Cardiac muscle cell (in vitro differentiated cells and primary cell): ENCODE measurements at regions not wholly inside any gene's neighbourhood (a gene's known extent, or its start where the extent isn't known, plus 50 kb on each side); places are given as distances from the start of the nearest gene placed in this dataset.

ENCODE experiments used
- DNase-seq, 2 donors: peaks; one replicate each; pipeline versions ENCODE4 v3.0.0 to v3.0.0-alpha.2; 2010 to 2017; ENCODE audit warnings: low read depth in 1 of 2, low spot score in 1 of 2
- H3K27ac ChIP-seq: fragments of 200-600 bp; sonication (generic); 2 replicates; pipeline ENCODE4 v1.5.1; 2016
- H3K27me3 ChIP-seq: fragments of 200-600 bp; sonication (generic); 2 replicates; pipeline ENCODE4 v1.6.0; 2016; ENCODE audit warnings: control low read depth
- H3K36me3 ChIP-seq: fragments of 200-600 bp; sonication (generic); 2 replicates; pipeline ENCODE4 v1.5.1; 2016; ENCODE audit warnings: control low read depth
- H3K4me1 ChIP-seq: fragments of 200-600 bp; sonication (generic); 2 replicates; pipeline ENCODE4 v1.8.1; 2017; ENCODE audit warnings: low read depth, mild to moderate bottlenecking, mixed run types
- H3K4me3 ChIP-seq: fragments of 200-600 bp; sonication (generic); 2 replicates; pipeline ENCODE4 v1.5.1; 2016; ENCODE audit warnings: mild to moderate bottlenecking
- H3K9me3 ChIP-seq: fragments of 200-600 bp; sonication (generic); 2 replicates; pipeline ENCODE4 v1.5.1; 2017; ENCODE audit warnings: low read depth, mild to moderate bottlenecking, control low read depth
- CTCF ChIP-seq: IDR thresholded peaks from 2 replicates; pipeline ENCODE4 v1.5.1; 2012; ENCODE audit warnings: low read depth, mild to moderate bottlenecking, low read length

GRCh38 chr3:96190024-96190616 is 624.3 kb upstream of the EPHA6 start:
- Histone ChIP-seq H3K27me3 (no peaks in the 10 kb centered on the region), H3K9me3 (no peaks in the 10 kb centered on the region), H3K36me3 (no peaks in the 10 kb centered on the region), H3K27ac (no peak overlapping the region), H3K4me1 (no peaks in the 10 kb centered on the region), H3K4me3 (no peak overlapping the region)
- TF ChIP-seq CTCF = no peak
- no peak for DNase-seq

- H3K4me1 ChIP-seq = no peaks in the 10 kb centered on the region
- H3K4me3 ChIP-seq = no peak overlapping the region
- no peaks in the 10 kb centered on the region for H3K9me3 ChIP-seq
- TF ChIP-seq CTCF = no peak
- DNase-seq = no peak
- no peaks in the 10 kb centered on the region for H3K27me3 ChIP-seq
- H3K36me3 ChIP-seq = no peaks in the 10 kb centered on the region
- H3K27ac ChIP-seq = no peak overlapping the region
Observed at GRCh38 chr3:96192966-96193550, 621.3 kb upstream of the EPHA6 start.

GRCh38 chr3:96200897-96201296 is 613.5 kb upstream of the EPHA6 start:
- no peaks in the 10 kb centered on the region for H3K27me3 ChIP-seq
- H3K9me3 ChIP-seq = no peaks in the 10 kb centered on the region
- no peak overlapping the region for H3K27ac ChIP-seq
- no peak for TF ChIP-seq CTCF
- no peaks in the 10 kb centered on the region for H3K4me1 ChIP-seq
- no peak for DNase-seq
- H3K36me3 ChIP-seq = no peaks in the 10 kb centered on the region
- no peak overlapping the region for H3K4me3 ChIP-seq

- H3K27me3 ChIP-seq = no peaks in the 10 kb centered on the region
- no peak overlapping the region for H3K27ac ChIP-seq
- H3K36me3 ChIP-seq = no peaks in the 10 kb centered on the region
- no peak overlapping the region for H3K4me3 ChIP-seq
- no peaks in the 10 kb centered on the region for H3K4me1 ChIP-seq
- TF ChIP-seq CTCF = no peak
- H3K9me3 ChIP-seq = no peaks in the 10 kb centered on the region
- no peak for DNase-seq
Observed at GRCh38 chr3:96201463-96201862, 612.9 kb upstream of the EPHA6 start.

GRCh38 chr3:96202181-96202580 is 612.2 kb upstream of the EPHA6 start:
- TF ChIP-seq CTCF = no peak
- H3K4me1 ChIP-seq = no peaks in the 10 kb centered on the region
- no peak overlapping the region for H3K4me3 ChIP-seq
- no peak for DNase-seq
- no peaks in the 10 kb centered on the region for H3K9me3 ChIP-seq
- no peaks in the 10 kb centered on the region for H3K36me3 ChIP-seq
- H3K27me3 ChIP-seq = no peaks in the 10 kb centered on the region
- no peak overlapping the region for H3K27ac ChIP-seq
